Rectal smooth muscle tissue (tissue), 1 donor: ENCODE measurements at regions not wholly inside any gene's neighbourhood (a gene's known extent, or its start where the extent isn't known, plus 50 kb on each side); places are given as distances from the start of the nearest gene placed in this dataset.

ENCODE experiments used
- H3K27ac ChIP-seq: one replicate; pipeline ENCODE4 v1.7.0; 2013; ENCODE audit warnings: low read depth, low read length, inconsistent platforms
- H3K27me3 ChIP-seq: one replicate; pipeline ENCODE4 v1.7.0; 2013; ENCODE audit warnings: low read length; ENCODE audit not compliant: control insufficient read depth, insufficient read depth
- H3K36me3 ChIP-seq: one replicate; pipeline ENCODE4 v1.7.0; 2013; ENCODE audit warnings: low read length; ENCODE audit not compliant: control insufficient read depth, insufficient read depth
- H3K4me1 ChIP-seq: one replicate; pipeline ENCODE4 v1.7.0; 2013; ENCODE audit warnings: low read length; ENCODE audit not compliant: control insufficient read depth, insufficient read depth
- H3K4me3 ChIP-seq: one replicate; pipeline ENCODE4 v1.7.0; 2013; ENCODE audit warnings: low read length
- H3K9ac ChIP-seq: one replicate; pipeline ENCODE4 v1.7.0; 2013; ENCODE audit warnings: low read length

GRCh38 chr2:219784178-219784577 lies 156.7 kb downstream of the SLC4A3 start:
- Histone ChIP-seq H3K27me3 (no peaks in the 10 kb centered on the region), H3K36me3 (no peaks in the 10 kb centered on the region), H3K4me3 (no peak overlapping the region), H3K9ac (no peak overlapping the region), H3K4me1 (no peaks in the 10 kb centered on the region), H3K27ac (no peak overlapping the region)

DNA sequence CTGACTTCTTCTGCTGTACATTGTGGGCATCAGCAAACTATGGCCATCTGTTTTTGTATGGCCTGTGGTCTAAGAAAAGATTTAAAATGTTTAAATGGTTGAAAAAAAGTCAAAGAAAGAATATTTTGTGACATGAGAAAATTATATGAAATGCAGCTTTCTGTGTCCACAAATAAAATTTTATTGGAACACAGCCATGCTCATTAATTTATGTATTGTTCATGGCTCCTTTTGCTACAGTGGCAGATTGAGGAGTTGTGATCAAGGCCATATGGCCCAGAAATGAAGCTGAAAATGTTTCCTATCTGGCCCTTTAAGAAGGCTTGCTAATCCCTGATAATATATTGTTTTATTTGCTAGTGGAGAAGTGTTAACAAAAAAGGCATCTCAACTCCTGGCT lies 162.0 kb downstream of the SLC4A3 start:
- Histone ChIP-seq H3K4me3 (no peak overlapping the region), H3K4me1 (no peaks in the 10 kb centered on the region), H3K9ac (no peak overlapping the region), H3K27me3 (no peaks in the 10 kb centered on the region), H3K36me3 (no peaks in the 10 kb centered on the region), H3K27ac (no peak overlapping the region)

GRCh38 chr2:219792446-219792845 lies 165.0 kb downstream of the SLC4A3 start:
- Histone ChIP-seq H3K27me3 (no peaks in the 10 kb centered on the region), H3K36me3 (no peaks in the 10 kb centered on the region), H3K4me3 (no peak overlapping the region), H3K9ac (no peak overlapping the region), H3K27ac (no peak overlapping the region), H3K4me1 (no peaks in the 10 kb centered on the region)

- Histone ChIP-seq H3K27me3 (no peaks in the 10 kb centered on the region), H3K36me3 (no peaks in the 10 kb centered on the region), H3K9ac (no peak overlapping the region), H3K27ac (no peak overlapping the region), H3K4me3 (no peak overlapping the region), H3K4me1 (no peaks in the 10 kb centered on the region)
Observed at GRCh38 chr2:219798430-219798829, 171.0 kb downstream of the SLC4A3 start.

GRCh38 chr2:219803294-219803693 lies 175.9 kb downstream of the SLC4A3 start:
- no peaks in the 10 kb centered on the region for H3K36me3 ChIP-seq
- H3K9ac ChIP-seq, result no peak overlapping the region
- H3K27ac ChIP-seq, result no peak overlapping the region
- H3K27me3 ChIP-seq, result no peaks in the 10 kb centered on the region
- H3K4me3 ChIP-seq, result no peak overlapping the region
- no peaks in the 10 kb centered on the region for H3K4me1 ChIP-seq

DNA sequence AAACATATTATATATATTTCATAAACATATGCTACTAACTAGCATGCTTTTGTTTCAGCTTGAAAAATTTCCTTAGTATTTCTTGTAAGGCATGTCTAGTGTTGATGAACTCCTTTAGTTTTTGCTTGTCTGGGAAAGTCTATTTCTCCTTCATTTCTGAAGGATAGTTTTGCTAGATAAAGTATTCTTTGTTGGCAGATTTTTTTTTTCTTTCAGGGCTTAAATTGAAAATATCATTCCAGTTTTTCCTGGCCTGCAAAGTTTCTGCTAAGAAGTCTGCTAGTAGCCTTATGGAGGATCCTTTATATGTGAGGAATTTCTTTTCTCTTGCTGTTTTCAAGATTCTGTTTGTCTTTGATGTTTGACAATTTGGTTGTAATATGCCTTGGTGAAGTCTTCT lies 183.5 kb downstream of the SLC4A3 start:
- Histone ChIP-seq H3K4me3 (no peak overlapping the region), H3K4me1 (no peaks in the 10 kb centered on the region), H3K27me3 (no peaks in the 10 kb centered on the region), H3K9ac (no peak overlapping the region), H3K27ac (no peak overlapping the region), H3K36me3 (no peaks in the 10 kb centered on the region)

DNA sequence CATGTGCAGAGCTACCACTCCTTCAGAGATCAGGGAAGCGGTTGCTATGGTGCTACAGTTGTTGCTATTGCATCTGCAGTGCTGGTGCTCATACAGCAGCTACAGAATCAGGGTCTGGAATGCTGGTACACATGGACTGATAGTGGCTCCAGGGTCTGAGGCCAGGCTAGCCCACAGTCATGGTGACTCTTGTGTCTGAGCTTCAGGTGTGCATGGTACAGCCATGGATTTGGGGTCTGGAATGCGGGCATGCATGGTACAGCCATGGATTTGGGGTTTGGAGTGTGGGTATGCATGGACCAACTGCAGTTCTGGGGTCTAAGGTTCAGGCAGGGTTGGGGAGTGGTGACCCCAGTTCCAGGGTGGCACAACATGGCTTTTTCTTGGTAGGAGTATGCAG lies 185.2 kb downstream of the SLC4A3 start:
- no peaks in the 10 kb centered on the region for H3K4me1 ChIP-seq
- H3K27me3 ChIP-seq, result no peaks in the 10 kb centered on the region
- no peak overlapping the region for H3K9ac ChIP-seq
- no peak overlapping the region for H3K27ac ChIP-seq
- no peaks in the 10 kb centered on the region for H3K36me3 ChIP-seq
- no peak overlapping the region for H3K4me3 ChIP-seq

- no peak overlapping the region for H3K9ac ChIP-seq
- no peaks in the 10 kb centered on the region for H3K36me3 ChIP-seq
- H3K4me1 ChIP-seq, result no peaks in the 10 kb centered on the region
- no peak overlapping the region for H3K4me3 ChIP-seq
- no peaks in the 10 kb centered on the region for H3K27me3 ChIP-seq
- H3K27ac ChIP-seq, result no peak overlapping the region
Observed at GRCh38 chr2:219820767-219821166, 193.3 kb downstream of the SLC4A3 start.

DNA sequence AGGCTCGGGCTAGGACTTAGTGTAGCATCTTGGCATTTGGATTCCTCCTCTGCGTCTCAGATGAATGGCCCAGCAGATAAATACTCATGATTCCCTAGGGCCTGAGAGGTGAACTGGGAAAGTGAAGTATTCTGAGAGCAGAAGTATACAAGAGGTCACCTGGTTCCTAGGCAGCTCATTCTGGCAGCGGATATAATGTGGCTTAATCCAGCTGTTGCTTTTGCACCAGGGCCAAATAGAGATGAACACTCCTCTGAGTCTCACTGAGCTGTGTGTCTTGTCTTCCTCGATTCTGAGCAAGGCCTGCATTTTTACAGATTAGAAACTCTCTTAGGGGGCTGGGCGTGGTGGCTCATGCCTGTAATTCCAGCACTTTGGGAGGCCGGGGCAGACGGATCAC lies 196.1 kb downstream of the SLC4A3 start:
- no peak overlapping the region for H3K9ac ChIP-seq
- no peak overlapping the region for H3K4me3 ChIP-seq
- no peaks in the 10 kb centered on the region for H3K4me1 ChIP-seq
- no peaks in the 10 kb centered on the region for H3K36me3 ChIP-seq
- H3K27me3 ChIP-seq, result no peaks in the 10 kb centered on the region
- H3K27ac ChIP-seq, result no peak overlapping the region

GRCh38 chr2:219824996-219825395 lies 197.6 kb downstream of the SLC4A3 start:
- no peaks in the 10 kb centered on the region for H3K4me1 ChIP-seq
- no peaks in the 10 kb centered on the region for H3K27me3 ChIP-seq
- H3K4me3 ChIP-seq, result no peak overlapping the region
- H3K27ac ChIP-seq, result no peak overlapping the region
- H3K36me3 ChIP-seq, result no peaks in the 10 kb centered on the region
- no peak overlapping the region for H3K9ac ChIP-seq

DNA sequence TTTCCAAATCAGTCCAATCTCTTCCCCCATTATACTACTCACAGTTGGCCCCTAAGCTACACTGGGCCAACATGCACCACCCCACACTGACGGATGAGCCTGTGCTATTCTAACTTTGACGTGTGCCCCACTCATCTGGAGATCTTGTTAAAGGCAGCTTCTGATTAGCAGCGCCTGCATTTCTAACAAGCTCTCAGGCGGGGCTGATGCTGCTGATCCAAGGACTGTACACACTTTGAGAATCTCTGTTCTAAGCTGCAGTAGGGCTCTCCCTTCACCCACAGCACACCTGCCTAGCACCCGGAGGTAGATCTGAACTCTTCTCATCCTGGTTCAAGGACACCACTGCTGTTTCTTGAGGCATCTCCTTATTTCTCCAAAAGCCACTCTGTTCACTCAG lies 200.7 kb downstream of the SLC4A3 start:
- H3K4me3 ChIP-seq, result no peak overlapping the region
- no peaks in the 10 kb centered on the region for H3K4me1 ChIP-seq
- H3K36me3 ChIP-seq, result no peaks in the 10 kb centered on the region
- H3K27me3 ChIP-seq, result no peaks in the 10 kb centered on the region
- no peak overlapping the region for H3K9ac ChIP-seq
- H3K27ac ChIP-seq, result no peak overlapping the region

DNA sequence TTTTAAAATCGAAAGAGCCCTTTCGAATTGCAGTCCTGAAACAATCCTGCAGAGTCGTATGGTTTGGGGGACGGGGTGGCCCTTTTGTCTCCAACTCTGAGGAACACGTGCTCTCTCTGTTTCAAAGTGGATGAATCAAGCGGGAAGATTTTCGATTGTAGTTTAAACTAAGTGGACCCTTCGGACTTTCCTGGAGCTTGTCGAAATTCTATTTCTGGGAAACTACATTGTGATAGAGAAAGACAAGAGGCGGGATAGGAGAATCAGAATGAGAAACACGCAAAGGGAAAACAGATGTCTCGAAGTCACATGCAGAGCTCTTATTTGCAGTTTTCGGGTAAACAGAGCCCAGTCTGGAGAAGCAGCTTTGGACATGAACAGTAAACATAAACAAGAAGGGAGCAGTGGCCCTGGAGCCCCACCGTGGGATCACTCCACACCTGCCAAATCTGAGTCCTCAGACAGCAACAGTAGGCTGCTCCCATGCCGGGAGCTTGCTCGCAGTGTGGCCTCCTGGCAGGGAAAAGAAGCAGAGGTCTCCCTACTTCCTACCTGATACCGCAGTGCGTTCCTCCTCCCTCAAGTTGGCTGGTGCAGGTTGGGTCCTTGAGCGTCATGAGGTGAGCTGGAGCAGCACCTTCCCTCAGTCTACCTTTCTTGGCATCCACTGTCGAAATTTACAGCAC lies 202.4 kb downstream of the SLC4A3 start:
- no peaks in the 10 kb centered on the region for H3K36me3 ChIP-seq
- H3K27me3 ChIP-seq, result no peaks in the 10 kb centered on the region
- H3K4me1 ChIP-seq, result no peaks in the 10 kb centered on the region
- no peak overlapping the region for H3K9ac ChIP-seq
- no peak overlapping the region for H3K4me3 ChIP-seq
- H3K27ac ChIP-seq, result no peak overlapping the region

DNA sequence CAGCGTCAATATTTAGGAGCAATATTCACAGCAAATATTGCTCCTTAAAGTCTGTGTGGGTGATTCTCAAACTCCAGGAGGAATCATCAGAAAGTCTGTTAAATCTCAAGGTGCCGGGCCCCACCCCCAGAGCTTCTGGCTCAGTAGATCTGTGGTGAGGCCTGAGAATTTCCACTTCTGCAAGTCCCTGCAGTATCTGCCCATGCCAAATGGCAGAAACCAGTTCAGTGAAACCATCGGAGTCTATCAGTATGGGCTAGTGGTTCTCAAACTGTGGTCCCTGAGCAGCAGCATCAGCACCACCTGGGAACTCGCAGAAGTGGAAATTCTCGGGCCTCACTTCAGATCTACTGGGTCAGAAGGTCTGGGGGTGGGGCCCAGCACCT lies 202.9 kb downstream of the SLC4A3 start:
- Histone ChIP-seq H3K27me3 (no peaks in the 10 kb centered on the region), H3K27ac (no peak overlapping the region), H3K9ac (no peak overlapping the region), H3K36me3 (no peaks in the 10 kb centered on the region), H3K4me1 (no peaks in the 10 kb centered on the region), H3K4me3 (no peak overlapping the region)
